ENCODE measurements at regions not wholly inside any gene's neighbourhood (a gene's known extent, or its start where the extent isn't known, plus 50 kb on each side); places are given as distances from the start of the nearest gene placed in this dataset.

GRCh38 chr4:177119021-177119471 is 190.6 kb upstream of the NEIL3 start:
- DNase-seq: no peak
- H3K36me3 ChIP-seq: no peaks in the 10 kb centered on the region

GRCh38 chr4:177119691-177120090 is 190.0 kb upstream of the NEIL3 start:
- H3K36me3 ChIP-seq: no peaks in the 10 kb centered on the region
- H3K4me3 ChIP-seq: no peak overlapping the region
- no peaks in the 10 kb centered on the region for H3K27me3 ChIP-seq
- no peak overlapping the region for H3K27ac ChIP-seq
- intact Hi-C loops (cut with DNase I; ENCODE audit: low total_unique reads): no loop called here
- H3K4me1 ChIP-seq: no peaks in the 10 kb centered on the region
- peaks cover 0 to 13% (median 5%) of the 10 kb centered on the region in 4 donors for H3K9me3 ChIP-seq
- 51 to 65% (median 58%) methylated on average over 3 of the region's 3 CpGs for WGBS, 5 donors
- no peak for TF ChIP-seq POLR2AphosphoS5 (IDR thresholded peaks at IDR 0.05)
- TF ChIP-seq EP300 (IDR thresholded peaks at IDR 0.05): no peak
- TF ChIP-seq CTCF (IDR thresholded peaks at IDR 0.05): no peak
- no peak for TF ChIP-seq POLR2A (IDR thresholded peaks at IDR 0.05)
- no peak for DNase-seq

More at GRCh38 chr4:177119021-177119471, 190.6 kb upstream of the NEIL3 start:
- no peak for TF ChIP-seq CTCF (IDR thresholded peaks at IDR 0.05)
- no peak for TF ChIP-seq EP300 (IDR thresholded peaks at IDR 0.05)
- TF ChIP-seq POLR2AphosphoS5 (IDR thresholded peaks at IDR 0.05): no peak
- no peak for TF ChIP-seq POLR2A (IDR thresholded peaks at IDR 0.05)
- WGBS, 5 donors: 8 to 24% (median 15%) methylated on average over 1 of the region's 1 CpG
- intact Hi-C loops (cut with DNase I; ENCODE audit: low total_unique reads): no loop called here
- Histone ChIP-seq H3K27me3 (no peaks in the 10 kb centered on the region), H3K27ac (no peak overlapping the region), H3K4me3 (no peak overlapping the region), H3K4me1 (no peaks in the 10 kb centered on the region), H3K9me3 (peaks cover 0 to 13% (median 5%) of the 10 kb centered on the region in 4 donors)

- Histone ChIP-seq H3K36me3 (no peaks in the 10 kb centered on the region), H3K9me3 (peaks cover 0 to 13% (median 6%) of the 10 kb centered on the region in 4 donors), H3K4me1 (no peaks in the 10 kb centered on the region), H3K4me3 (no peak overlapping the region), H3K27me3 (no peaks in the 10 kb centered on the region), H3K27ac (no peak overlapping the region)
- TF ChIP-seq POLR2AphosphoS5 (IDR thresholded peaks at IDR 0.05) (no peak), CTCF (IDR thresholded peaks at IDR 0.05) (no peak), EP300 (IDR thresholded peaks at IDR 0.05) (no peak), POLR2A (IDR thresholded peaks at IDR 0.05) (no peak)
- DNase-seq: no peak
- 50 to 64% (median 59%) methylated on average over 2 of the region's 2 CpGs for WGBS, 5 donors
- intact Hi-C loops (cut with DNase I; ENCODE audit: low total_unique reads): no loop called here
Observed at GRCh38 chr4:177123811-177124210, 185.9 kb upstream of the NEIL3 start.

GRCh38 chr4:177124349-177125064 is 185.2 kb upstream of the NEIL3 start:
- DNase-seq: no peak
- no peaks in the 10 kb centered on the region for H3K4me1 ChIP-seq
- intact Hi-C loops (cut with DNase I; ENCODE audit: low total_unique reads): no loop called here
- no peaks in the 10 kb centered on the region for H3K36me3 ChIP-seq
- 68 to 80% (median 78%) methylated on average over 7 of the region's 7 CpGs for WGBS, 5 donors
- peaks cover 0 to 18% (median 11%) of the 10 kb centered on the region in 4 donors for H3K9me3 ChIP-seq
- TF ChIP-seq EP300 (IDR thresholded peaks at IDR 0.05) (no peak), POLR2A (IDR thresholded peaks at IDR 0.05) (no peak), POLR2AphosphoS5 (IDR thresholded peaks at IDR 0.05) (no peak), CTCF (IDR thresholded peaks at IDR 0.05) (no peak)
- H3K4me3 ChIP-seq: no peak overlapping the region
- H3K27ac ChIP-seq: no peak overlapping the region
- no peaks in the 10 kb centered on the region for H3K27me3 ChIP-seq
